ENCODE measurements at regions not wholly inside any gene's neighbourhood (a gene's known extent, or its start where the extent isn't known, plus 50 kb on each side); places are given as distances from the start of the nearest gene placed in this dataset.

DNA sequence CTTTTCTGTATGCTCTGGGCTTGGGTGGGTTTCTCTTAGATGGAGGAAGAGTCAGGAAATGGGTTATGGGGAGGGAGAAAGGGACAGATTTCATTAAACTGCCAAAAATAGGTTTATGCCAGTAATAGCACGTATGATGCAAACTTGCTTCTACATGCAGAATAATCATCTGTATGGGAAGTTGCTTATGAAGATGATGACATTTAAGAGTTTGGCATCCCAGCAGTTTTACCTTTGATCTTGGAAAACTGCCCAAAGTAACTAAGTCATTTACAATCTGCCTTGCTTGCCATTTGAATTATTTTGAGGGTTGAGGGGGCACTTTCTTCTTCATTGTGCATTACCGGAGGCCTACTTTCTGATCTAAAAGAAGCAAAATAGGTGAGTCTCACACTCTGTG lies 282.9 kb upstream of the ANKRD55 start:
- TF ChIP-seq YY1 (IDR thresholded peaks at IDR 0.05; ENCODE audit: insufficient read depth, insufficient read length) (no peak), SUZ12 (IDR thresholded peaks at IDR 0.05; ENCODE audit: extremely low read depth, insufficient read depth, insufficient read length) (no peak)

Measured in NT2/D1 (cell line).